Islet precursor cell (in vitro differentiated cells): ENCODE measurements at regions not wholly inside any gene's neighbourhood (a gene's known extent, or its start where the extent isn't known, plus 50 kb on each side); places are given as distances from the start of the nearest gene placed in this dataset.

Experiments used
- DNase-seq: peaks from one replicate; pipeline ENCODE4 v3.0.0-alpha.2; 2018

DNA sequence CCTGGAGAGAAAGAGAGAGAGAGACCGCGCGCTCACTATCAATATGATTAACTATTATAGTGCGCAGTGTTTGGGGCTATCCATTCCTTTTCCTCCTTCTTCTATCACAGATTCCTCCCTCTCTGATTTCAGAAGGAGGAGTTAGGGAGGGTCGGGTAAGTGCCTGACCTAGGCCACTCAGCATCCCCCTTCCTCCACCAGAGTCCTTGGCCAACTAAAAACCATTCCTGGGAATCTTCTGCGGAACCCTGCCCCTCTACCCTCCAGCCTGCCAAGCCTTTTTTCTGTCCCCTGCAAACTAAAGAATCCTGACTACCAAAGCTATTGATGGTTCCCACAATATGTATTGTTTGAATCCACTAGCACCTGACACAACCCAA is 256.2 kb upstream of the NFE2L3 start:
- DNase-seq, result no peak

DNA sequence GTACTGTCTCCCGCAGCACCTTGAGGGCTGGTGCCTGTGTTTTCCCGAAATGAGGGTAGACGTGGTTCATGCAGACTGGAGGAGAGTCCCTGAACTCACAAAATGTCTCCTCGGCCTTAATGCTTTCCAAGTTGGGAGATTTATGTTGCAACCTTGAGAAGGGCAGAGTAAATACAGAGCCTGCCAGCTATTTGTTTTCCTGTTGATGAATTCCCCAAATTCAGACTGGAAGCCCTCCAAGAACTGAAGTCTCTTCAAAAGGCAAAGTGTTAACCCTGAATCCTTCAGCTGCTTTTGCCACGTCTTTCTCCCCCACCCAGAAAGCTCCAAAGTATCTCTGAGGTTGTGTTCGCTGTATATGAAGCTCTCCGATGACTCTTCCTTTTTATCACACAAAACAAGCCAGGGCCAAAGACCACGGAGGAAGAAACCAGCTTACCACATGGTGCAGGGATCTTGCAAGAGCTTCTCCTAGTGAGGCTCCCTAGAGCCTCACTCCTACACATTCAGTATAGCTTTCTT is 254.7 kb upstream of the NFE2L3 start:
- DNase-seq, result peak; percentile 35

GRCh38 chr7:25900245-25900644 is 251.8 kb upstream of the NFE2L3 start:
- no peak for DNase-seq

GRCh38 chr7:25900877-25901276 is 251.1 kb upstream of the NFE2L3 start:
- DNase-seq, result no peak

DNA sequence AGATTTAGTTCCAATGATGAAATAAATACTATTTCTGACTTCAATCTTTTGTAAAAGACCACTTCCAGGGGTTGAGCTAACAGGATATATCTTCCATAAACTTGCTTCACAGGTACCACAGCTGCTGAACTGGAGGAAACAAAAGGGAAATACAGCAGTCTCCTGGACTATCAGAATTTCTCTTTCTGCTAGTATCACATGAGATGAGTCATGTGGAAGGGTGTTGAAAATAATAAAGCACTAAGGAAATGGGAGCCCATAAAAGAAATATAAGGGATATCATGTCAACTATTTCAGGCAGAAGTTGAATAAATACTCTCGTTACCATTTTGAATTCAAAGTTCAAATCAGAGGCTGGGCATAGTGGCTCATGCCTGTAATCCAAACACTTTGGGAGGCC is 250.3 kb upstream of the NFE2L3 start:
- DNase-seq, result no peak

DNA sequence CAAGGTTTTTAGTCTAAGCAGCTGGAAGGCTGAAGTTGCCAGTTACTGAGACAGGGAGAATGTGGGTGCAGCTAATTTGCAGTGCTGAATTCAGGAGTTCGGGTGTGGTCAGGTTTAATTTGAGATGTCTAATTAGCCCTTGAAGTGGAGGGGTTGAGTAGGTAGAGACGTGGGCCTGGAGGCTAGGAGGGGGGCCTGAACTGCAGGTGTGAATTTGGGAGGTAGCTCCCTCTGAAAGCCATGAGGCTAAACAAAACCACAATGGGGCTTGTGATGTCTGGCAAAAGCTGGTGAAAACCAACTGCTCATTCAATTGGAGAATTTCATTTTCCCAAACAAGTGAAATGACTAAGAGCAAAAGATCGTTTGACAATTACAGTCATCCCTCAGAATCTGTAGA is 246.0 kb upstream of the NFE2L3 start:
- no peak for DNase-seq

- no peak for DNase-seq
These were observed 245.2 kb upstream of the NFE2L3 start for GRCh38 chr7:25906760-25907159.

DNA sequence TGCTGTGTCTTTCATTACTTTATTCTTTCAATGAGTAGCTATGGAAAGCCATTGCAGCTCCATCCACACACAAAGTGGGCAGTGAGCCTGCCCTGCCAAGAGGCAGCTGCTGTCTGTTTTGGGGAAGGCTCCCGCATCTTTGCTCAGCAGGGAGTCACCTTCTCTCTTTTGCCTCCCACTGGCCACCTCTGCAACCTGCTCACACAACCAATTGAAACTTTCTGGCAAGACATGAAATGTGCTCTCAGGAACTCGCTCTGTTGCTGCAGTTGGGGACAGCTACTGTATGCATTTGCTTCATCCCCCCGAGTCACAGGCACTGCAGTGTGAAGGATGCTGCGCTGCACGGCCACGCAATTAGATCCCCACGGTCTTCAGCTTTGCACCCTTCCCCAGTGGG is 244.8 kb upstream of the NFE2L3 start:
- DNase-seq, result no peak

DNA sequence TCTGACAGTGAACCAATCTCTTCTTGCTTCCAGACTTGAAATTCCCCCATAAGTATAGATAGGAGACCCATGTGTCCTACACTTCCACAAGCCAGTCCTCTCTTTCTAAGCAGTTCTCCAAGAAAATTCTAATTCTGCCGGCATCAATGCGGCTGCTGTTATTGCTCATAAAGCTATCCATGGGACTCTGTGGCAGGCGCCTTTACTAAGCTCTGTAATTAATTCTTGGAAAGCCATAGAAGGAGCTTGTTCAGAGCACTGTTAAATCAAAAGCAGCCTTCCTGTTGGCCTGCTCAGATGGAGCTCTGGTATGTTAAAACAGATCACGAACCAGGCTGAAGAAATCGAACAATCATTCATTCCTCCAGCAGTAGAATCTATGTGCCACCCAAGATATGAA is 244.3 kb upstream of the NFE2L3 start:
- DNase-seq, result no peak

DNA sequence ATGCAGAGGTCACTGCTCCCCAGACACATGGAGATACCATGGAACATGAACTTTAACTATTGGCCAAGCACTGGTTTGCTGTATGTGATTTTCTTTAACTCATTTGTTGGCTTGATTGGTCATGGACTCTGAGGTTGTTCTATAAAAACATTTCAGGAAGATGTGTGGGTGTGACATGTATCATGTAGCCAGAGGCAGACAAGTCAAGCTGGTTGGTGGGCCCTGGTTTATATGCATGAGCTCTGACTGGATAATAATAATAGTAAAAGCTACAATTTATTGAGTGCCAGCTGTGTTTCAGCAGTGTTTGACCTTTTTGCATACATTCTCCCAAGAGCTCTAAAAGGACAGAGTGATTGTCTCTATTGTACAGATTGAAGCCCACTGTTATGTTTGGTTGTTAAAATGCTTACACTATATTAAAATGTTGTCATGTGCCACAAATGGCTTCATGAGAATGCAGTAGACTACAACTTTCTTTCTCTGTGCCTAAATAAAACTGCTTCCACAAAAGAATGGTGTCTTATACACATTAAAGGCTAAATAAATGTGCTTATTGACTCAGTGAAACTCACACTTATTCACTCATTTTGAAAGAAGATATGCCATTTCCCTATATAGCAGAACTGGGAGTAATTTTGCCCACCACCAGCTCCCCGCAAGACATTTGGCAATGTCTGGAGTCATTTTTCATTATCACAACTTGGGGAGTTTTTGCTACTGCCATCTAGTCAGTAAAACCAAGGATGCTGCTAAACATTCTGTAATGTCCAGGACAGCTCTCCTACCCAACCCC is 243.6 kb upstream of the NFE2L3 start:
- DNase-seq, result no peak

- no peak for DNase-seq
These were observed 240.0 kb upstream of the NFE2L3 start for GRCh38 chr7:25911738-25912607.

GRCh38 chr7:25913598-25914224 is 238.3 kb upstream of the NFE2L3 start:
- DNase-seq, result no peak

GRCh38 chr7:25918731-25919130 is 233.3 kb upstream of the NFE2L3 start:
- no peak for DNase-seq

DNA sequence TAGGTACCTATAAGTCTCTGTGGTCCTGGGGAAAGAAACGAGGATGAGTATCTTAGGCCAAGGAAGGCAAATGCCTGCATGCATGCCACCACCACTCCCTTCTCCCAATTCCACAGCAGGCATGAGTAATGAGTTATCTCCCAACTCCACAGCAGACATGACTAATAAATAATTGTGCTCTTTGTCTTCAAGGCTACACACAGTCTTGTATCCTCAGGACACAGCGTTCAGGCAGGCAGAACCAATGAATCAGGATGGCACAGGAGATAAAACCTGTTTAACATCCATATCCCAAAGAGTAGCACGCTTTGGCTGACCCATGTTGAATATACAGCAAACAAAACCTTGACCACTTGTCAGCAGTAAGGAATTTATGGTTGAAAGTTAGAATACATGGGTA is 229.7 kb upstream of the NFE2L3 start:
- DNase-seq, result no peak

GRCh38 chr7:25923741-25924460 is 228.1 kb upstream of the NFE2L3 start:
- DNase-seq, result no peak

DNA sequence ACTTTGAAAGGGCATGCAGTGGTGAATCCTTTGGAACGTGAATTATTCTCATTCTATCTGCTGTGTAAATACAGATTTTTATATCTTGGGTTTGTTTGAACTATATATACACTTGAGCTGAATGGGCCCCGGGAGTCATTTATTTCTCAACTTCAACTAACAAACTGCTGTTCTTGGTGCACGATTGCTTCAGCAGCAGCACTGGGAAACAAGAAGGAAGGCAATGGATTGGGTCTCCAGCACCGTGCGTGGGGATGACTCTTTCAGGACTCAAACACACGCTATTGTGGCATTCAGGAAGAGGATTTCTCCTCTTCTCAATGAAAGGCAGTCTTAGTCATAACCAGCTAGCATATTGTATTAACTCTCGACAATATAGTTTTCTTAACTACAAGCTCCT is 226.0 kb upstream of the NFE2L3 start:
- DNase-seq, result no peak

GRCh38 chr7:25926451-25926850 is 225.5 kb upstream of the NFE2L3 start:
- DNase-seq, result no peak

GRCh38 chr7:25926891-25927625 is 224.9 kb upstream of the NFE2L3 start:
- no peak for DNase-seq

GRCh38 chr7:25927626-25927978 is 224.4 kb upstream of the NFE2L3 start:
- no peak for DNase-seq

DNA sequence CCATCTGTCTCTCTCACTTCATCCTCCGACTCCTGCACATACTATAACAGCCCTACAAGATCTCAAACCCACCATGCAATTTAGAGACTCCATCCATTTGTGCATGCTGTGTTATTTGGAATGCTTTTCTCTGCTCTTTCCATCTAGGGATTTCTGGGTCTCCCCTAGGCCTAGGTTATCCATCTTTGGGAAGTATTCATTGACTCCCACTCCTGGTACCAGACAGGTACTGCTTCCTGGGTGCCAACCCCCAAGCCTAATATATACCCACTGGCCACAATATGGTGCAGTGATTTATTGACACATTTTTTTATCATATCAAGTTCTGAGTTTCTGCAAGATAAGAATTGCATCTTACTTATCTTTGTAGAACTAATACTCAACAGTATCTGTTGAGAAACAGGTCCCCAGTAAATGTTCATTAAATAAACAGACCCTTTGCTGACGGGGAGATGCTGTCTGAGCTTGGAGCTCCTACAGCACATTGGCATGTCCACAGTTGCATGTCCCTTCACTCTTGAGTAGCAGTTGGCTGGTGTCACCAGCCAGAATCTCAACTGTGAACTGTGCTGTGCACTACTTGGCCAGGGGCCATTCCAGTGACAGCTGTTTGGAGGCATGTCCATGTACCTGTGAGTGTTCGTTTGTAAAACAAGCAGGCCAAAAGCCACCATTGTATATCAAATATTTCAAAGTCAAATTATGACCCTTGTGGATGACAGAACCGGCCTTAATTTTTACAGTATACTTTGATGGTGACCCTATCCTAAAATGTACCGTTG is 223.3 kb upstream of the NFE2L3 start:
- no peak for DNase-seq

- no peak for DNase-seq
These were observed 222.6 kb upstream of the NFE2L3 start for GRCh38 chr7:25929448-25929847.
